HEK293 (cell line): ENCODE measurements at regions not wholly inside any gene's neighbourhood (a gene's known extent, or its start where the extent isn't known, plus 50 kb on each side); places are given as distances from the start of the nearest gene placed in this dataset.

Source experiments
- CTCF ChIA-PET: fragments of 350-600 bp; formaldehyde crosslinking; extraction: SDS; loops from one replicate; lab custom pipeline; 2021; ENCODE audit warnings: antibody characterized with exemption; lab: Yijun Ruan, JAX
- POLR2A ChIA-PET: fragments of 300-600 bp; formaldehyde crosslinking; extraction: SDS; loops from one replicate; lab custom pipeline; 2020; ENCODE audit warnings: antibody characterized with exemption, inconsistent platforms; lab: Yijun Ruan, JAX
- H3K27ac ChIP-seq: fragments of 200-500 bp; sonication (Bioruptor generic); 2 replicates; pipeline ENCODE4 v1.5.1; 2014; ENCODE audit warnings: low read depth, low read length, control low read depth, inconsistent platforms; ENCODE audit errors: extremely low read depth
- H3K36me3 ChIP-seq, 2 experiments: fragments of 200-500 bp in 1 of 2; sonication (Bioruptor generic) in 1 of 2; 1 replicate in 1 of 2; 2 replicates in 1 of 2; pipeline ENCODE4 v1.5.1; 2014 to 2017; ENCODE audit warnings: inconsistent platforms in 2 of 2, low read length in 2 of 2; ENCODE audit not compliant: control insufficient read depth in 2 of 2, insufficient read depth in 1 of 2
- H3K4me1 ChIP-seq: fragments of 200-500 bp; sonication (Bioruptor generic); 2 replicates; pipeline ENCODE4 v1.5.1; 2014; ENCODE audit warnings: mild to moderate bottlenecking, low read length, inconsistent platforms; ENCODE audit not compliant: control insufficient read depth, insufficient read depth
- H3K4me3 ChIP-seq: 2 replicates; pipeline ENCODE4 v1.5.1; 2011; ENCODE audit warnings: low read depth, mild to moderate bottlenecking, control low read depth, low read length, moderate library complexity
- H3K9me3 ChIP-seq: fragments of 200-500 bp; sonication (Bioruptor generic); 2 replicates; pipeline ENCODE4 v1.5.1; 2014; ENCODE audit warnings: low read depth, low read length, inconsistent platforms; ENCODE audit not compliant: control insufficient read depth, insufficient read depth
- IKZF3 ChIP-seq: fragments of 450-650 bp; IDR thresholded peaks from 2 replicates; pipeline ENCODE4 v1.5.0; 2018; ENCODE audit warnings: missing biosample characterization, mild to moderate bottlenecking, missing genetic modification characterization, moderate library complexity
- KLF10 ChIP-seq: fragments of 450-650 bp; IDR thresholded peaks from 2 replicates; pipeline ENCODE4 v1.5.1; 2018; ENCODE audit warnings: missing biosample characterization, mild to moderate bottlenecking, missing genetic modification characterization
- SCRT2 ChIP-seq: fragments of 450-650 bp; formaldehyde crosslinking; IDR thresholded peaks from 2 replicates; pipeline ENCODE4 v1.5.1; 2016; ENCODE audit warnings: missing biosample characterization, missing genetic modification characterization
- TCF7L2 ChIP-seq: IDR thresholded peaks from 2 replicates; pipeline ENCODE4 v1.6.1; 2011; ENCODE audit warnings: low read depth, mild to moderate bottlenecking, inconsistent platforms, low read length, moderate library complexity, borderline replicate concordance
- ZBTB11 ChIP-seq: fragments of 450-650 bp; formaldehyde crosslinking; conservative IDR thresholded peaks from 2 replicates; pipeline ENCODE4 v1.5.1; 2016; ENCODE audit warnings: low read depth, missing biosample characterization, missing genetic modification characterization
- ZFHX2 ChIP-seq: fragments of 450-650 bp; formaldehyde crosslinking; conservative IDR thresholded peaks from 2 replicates; pipeline ENCODE4 v1.5.1; 2016; ENCODE audit warnings: missing biosample characterization, missing genetic modification characterization
- ZNF10 ChIP-seq: fragments of 450-650 bp; formaldehyde crosslinking; IDR thresholded peaks from 2 replicates; pipeline ENCODE4 v1.5.1; 2017; ENCODE audit warnings: missing biosample characterization, missing genetic modification characterization
- ZNF146 ChIP-seq: fragments of 450-650 bp; formaldehyde crosslinking; IDR thresholded peaks from 2 replicates; pipeline ENCODE4 v1.5.1; 2016; ENCODE audit warnings: missing biosample characterization, missing genetic modification characterization
- ZNF324 ChIP-seq: fragments of 450-650 bp; formaldehyde crosslinking; IDR thresholded peaks from 2 replicates; pipeline ENCODE4 v1.5.1; 2016; ENCODE audit warnings: missing biosample characterization, missing genetic modification characterization
- ZNF350 ChIP-seq: fragments of 450-650 bp; formaldehyde crosslinking; IDR thresholded peaks from 2 replicates; pipeline ENCODE4 v1.5.0; 2017; ENCODE audit warnings: missing biosample characterization, mild to moderate bottlenecking, missing genetic modification characterization
- ZNF518A ChIP-seq: fragments of 450-650 bp; formaldehyde crosslinking; conservative IDR thresholded peaks from 2 replicates; pipeline ENCODE4 v1.5.1; 2016; ENCODE audit warnings: low read depth, missing biosample characterization, missing genetic modification characterization
- ZNF548 ChIP-seq: fragments of 450-650 bp; formaldehyde crosslinking; IDR thresholded peaks from 2 replicates; pipeline ENCODE4 v1.5.1; 2016; ENCODE audit warnings: missing biosample characterization, missing genetic modification characterization
- ZNF626 ChIP-seq: fragments of 450-650 bp; sonication (Bioruptor Pico); formaldehyde crosslinking; IDR thresholded peaks from 2 replicates; pipeline ENCODE4 v1.5.1; 2018; ENCODE audit warnings: missing biosample characterization, missing genetic modification characterization, inconsistent platforms
- ZNF658 ChIP-seq: fragments of 450-650 bp; formaldehyde crosslinking; IDR thresholded peaks from 2 replicates; pipeline ENCODE4; 2016; ENCODE audit warnings: missing biosample characterization, missing genetic modification characterization
- TF ChIP-seq, protein P1 (sequence below): fragments of 450-650 bp; formaldehyde crosslinking; IDR thresholded peaks from 2 replicates; pipeline ENCODE4 v1.5.1; 2017; ENCODE audit warnings: missing biosample characterization, missing genetic modification characterization
- TF ChIP-seq, protein P2 (sequence below): fragments of 450-650 bp; formaldehyde crosslinking; IDR thresholded peaks from 2 replicates; pipeline ENCODE4 v1.5.1; 2016; ENCODE audit warnings: missing biosample characterization, missing genetic modification characterization, low read depth

GRCh38 chr17:74114881-74115470, 88.5 kb upstream of the RPL38 start:
- Histone ChIP-seq H3K9me3 (no peaks in the 10 kb centered on the region), H3K4me1 (no peaks in the 10 kb centered on the region), H3K36me3 (no peaks in the 10 kb centered on the region), H3K27ac (no peak overlapping the region), H3K4me3 (no peak overlapping the region)
- ChIA-PET CTCF (interaction anchor here (1.3 to 1.9 kb wide), 2 partner anchors 25 to 29 kb away, joined by 3 to 8 read pairs; no protein-coding TSS in a partner anchor), POLR2A (no interaction called here)
- peak; percentile 42; the same call in 1 of the 2 replicates for TF ChIP-seq SCRT2 (tag by site-specific recombination)
- no peak for TF ChIP-seq KLF10 (tag by site-specific recombination)

DNA sequence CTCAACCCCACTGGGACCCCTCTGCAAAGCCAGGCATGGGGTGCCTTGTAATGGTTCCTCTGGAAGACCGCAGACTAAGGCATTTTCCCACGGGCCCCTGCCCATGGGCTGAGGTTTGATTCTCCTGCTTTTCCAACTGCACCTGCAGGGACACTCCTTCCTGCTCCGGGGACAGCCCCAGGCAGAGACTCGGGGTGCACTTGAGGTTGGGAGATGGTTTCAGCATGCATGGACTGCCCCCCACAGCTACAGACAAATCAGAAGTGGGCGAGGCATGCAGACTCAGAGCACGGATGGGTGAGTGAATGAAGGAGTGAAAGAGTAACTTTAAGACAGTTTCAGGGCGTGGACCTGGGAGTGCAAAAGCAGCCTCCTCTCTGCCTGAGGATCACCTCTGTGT, 87.9 kb upstream of the RPL38 start:
- Histone ChIP-seq H3K36me3 (no peaks in the 10 kb centered on the region), H3K4me3 (no peak overlapping the region), H3K4me1 (no peaks in the 10 kb centered on the region), H3K9me3 (no peaks in the 10 kb centered on the region), H3K27ac (no peak overlapping the region)
- no peak for TF ChIP-seq ZNF658
- TF ChIP-seq IKZF3 (tag by site-specific recombination), result no peak
- no peak for TF ChIP-seq ZNF626 (tag by site-specific recombination)
- TF ChIP-seq ZNF548, result no peak
- no peak for TF ChIP-seq TCF7L2
- CTCF ChIA-PET, result interaction anchor here (1.3 to 1.9 kb wide), 2 partner anchors 26 to 29 kb away, joined by 3 to 8 read pairs; no protein-coding TSS in a partner anchor
- POLR2A ChIA-PET, result no interaction called here

GRCh38 chr17:74116087-74116717, 87.3 kb upstream of the RPL38 start:
- Histone ChIP-seq H3K9me3 (no peaks in the 10 kb centered on the region), H3K4me1 (no peaks in the 10 kb centered on the region), H3K36me3 (no peaks in the 10 kb centered on the region), H3K27ac (no peak overlapping the region), H3K4me3 (0 out of 2 replicates have a peak overlapping the region, but pooled peaks have one; percentile 3)
- ChIA-PET CTCF (interaction anchor here (0.7 to 5.9 kb wide), 3 partner anchors 37 to 84 kb away, joined by 3 to 23 read pairs (median 4); no protein-coding TSS in a partner anchor), POLR2A (no interaction called here)
- TF ChIP-seq ZNF518A (tag by site-specific recombination) (0 out of 2 replicates have a peak, but pooled peaks have one; percentile 20), ZNF10 (no peak), ZBTB11 (tag by site-specific recombination) (no peak), ZNF350 (tag by site-specific recombination) (no peak), ZNF146 (tag by site-specific recombination) (no peak), SCRT2 (tag by site-specific recombination) (no peak), ZFHX2 (tag by site-specific recombination) (peak; percentile 99), ZNF324 (tag by site-specific recombination) (no peak)
- TF ChIP-seq, protein P1, sequence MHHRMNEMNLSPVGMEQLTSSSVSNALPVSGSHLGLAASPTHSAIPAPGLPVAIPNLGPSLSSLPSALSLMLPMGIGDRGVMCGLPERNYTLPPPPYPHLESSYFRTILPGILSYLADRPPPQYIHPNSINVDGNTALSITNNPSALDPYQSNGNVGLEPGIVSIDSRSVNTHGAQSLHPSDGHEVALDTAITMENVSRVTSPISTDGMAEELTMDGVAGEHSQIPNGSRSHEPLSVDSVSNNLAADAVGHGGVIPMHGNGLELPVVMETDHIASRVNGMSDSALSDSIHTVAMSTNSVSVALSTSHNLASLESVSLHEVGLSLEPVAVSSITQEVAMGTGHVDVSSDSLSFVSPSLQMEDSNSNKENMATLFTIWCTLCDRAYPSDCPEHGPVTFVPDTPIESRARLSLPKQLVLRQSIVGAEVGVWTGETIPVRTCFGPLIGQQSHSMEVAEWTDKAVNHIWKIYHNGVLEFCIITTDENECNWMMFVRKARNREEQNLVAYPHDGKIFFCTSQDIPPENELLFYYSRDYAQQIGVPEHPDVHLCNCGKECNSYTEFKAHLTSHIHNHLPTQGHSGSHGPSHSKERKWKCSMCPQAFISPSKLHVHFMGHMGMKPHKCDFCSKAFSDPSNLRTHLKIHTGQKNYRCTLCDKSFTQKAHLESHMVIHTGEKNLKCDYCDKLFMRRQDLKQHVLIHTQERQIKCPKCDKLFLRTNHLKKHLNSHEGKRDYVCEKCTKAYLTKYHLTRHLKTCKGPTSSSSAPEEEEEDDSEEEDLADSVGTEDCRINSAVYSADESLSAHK (tag by site-specific recombination), result no peak
- TF ChIP-seq, protein P2, sequence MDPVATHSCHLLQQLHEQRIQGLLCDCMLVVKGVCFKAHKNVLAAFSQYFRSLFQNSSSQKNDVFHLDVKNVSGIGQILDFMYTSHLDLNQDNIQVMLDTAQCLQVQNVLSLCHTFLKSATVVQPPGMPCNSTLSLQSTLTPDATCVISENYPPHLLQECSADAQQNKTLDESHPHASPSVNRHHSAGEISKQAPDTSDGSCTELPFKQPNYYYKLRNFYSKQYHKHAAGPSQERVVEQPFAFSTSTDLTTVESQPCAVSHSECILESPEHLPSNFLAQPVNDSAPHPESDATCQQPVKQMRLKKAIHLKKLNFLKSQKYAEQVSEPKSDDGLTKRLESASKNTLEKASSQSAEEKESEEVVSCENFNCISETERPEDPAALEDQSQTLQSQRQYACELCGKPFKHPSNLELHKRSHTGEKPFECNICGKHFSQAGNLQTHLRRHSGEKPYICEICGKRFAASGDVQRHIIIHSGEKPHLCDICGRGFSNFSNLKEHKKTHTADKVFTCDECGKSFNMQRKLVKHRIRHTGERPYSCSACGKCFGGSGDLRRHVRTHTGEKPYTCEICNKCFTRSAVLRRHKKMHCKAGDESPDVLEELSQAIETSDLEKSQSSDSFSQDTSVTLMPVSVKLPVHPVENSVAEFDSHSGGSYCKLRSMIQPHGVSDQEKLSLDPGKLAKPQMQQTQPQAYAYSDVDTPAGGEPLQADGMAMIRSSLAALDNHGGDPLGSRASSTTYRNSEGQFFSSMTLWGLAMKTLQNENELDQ (tag by site-specific recombination), result no peak
